MCF 10A (cell line): ENCODE measurements at regions not wholly inside any gene's neighbourhood (a gene's known extent, or its start where the extent isn't known, plus 50 kb on each side); places are given as distances from the start of the nearest gene placed in this dataset.

Experiments used
- BruUV-seq: library from RNA; stranded (reverse); fragments of 400-500 nt; replicated peaks from 2 replicates; lab custom pipeline; 2021; lab: Mats Ljungman, UMichigan
- CTCF ChIA-PET: fragments of 300-600 bp; sonication (Branson Sonifier 250); formaldehyde crosslinking; extraction: SDS; loops from one replicate; lab custom pipeline; 2021; ENCODE audit warnings: antibody characterized with exemption, inconsistent platforms; lab: Yijun Ruan, JAX
- POLR2A ChIA-PET: fragments of 300-600, 350-650 bp; sonication (Branson Sonifier 250); formaldehyde crosslinking; extraction: SDS; loops from one replicate; lab custom pipeline; 2020; ENCODE audit warnings: antibody characterized with exemption, inconsistent platforms; lab: Yijun Ruan, JAX
- DNase-seq: peaks from one replicate; pipeline ENCODE4 v3.0.0-alpha.2; 2018; ENCODE audit not compliant: unreplicated experiment
- H3K27ac Mint-ChIP-seq: one replicate; pipeline ENCODE4 v1.8.0; 2022; ENCODE audit warnings: mild to moderate bottlenecking, low read depth, mixed read lengths; ENCODE audit not compliant: unreplicated experiment
- H3K27me3 Mint-ChIP-seq: one replicate; pipeline ENCODE4 v1.8.0; 2022; ENCODE audit warnings: mixed read lengths; ENCODE audit not compliant: insufficient read depth, unreplicated experiment
- H3K36me3 Mint-ChIP-seq: one replicate; pipeline ENCODE4 v1.8.0; 2022; ENCODE audit warnings: mild to moderate bottlenecking, moderate library complexity, mixed read lengths; ENCODE audit not compliant: insufficient read depth, unreplicated experiment
- H3K4me1 Mint-ChIP-seq: one replicate; pipeline ENCODE4 v1.8.0; 2022; ENCODE audit warnings: mixed read lengths; ENCODE audit not compliant: insufficient read depth, unreplicated experiment
- H3K4me3 Mint-ChIP-seq: one replicate; pipeline ENCODE4 v1.8.0; 2022; ENCODE audit warnings: mild to moderate bottlenecking, moderate library complexity, mixed read lengths; ENCODE audit not compliant: unreplicated experiment
- H3K9me3 Mint-ChIP-seq: one replicate; pipeline ENCODE4 v1.8.0; 2022; ENCODE audit warnings: mixed read lengths; ENCODE audit not compliant: unreplicated experiment
- intact Hi-C: fragments of 100-400 bp; cut with micrococcal nuclease; formaldehyde crosslinking; loops from 2 replicates; pipeline ENCODE4 v1.14.1; 2022
- TF ChIP-seq, protein P1 (sequence below): fragments of 200-600 bp; IDR thresholded peaks from one replicate; pipeline ENCODE4 v1.8.0; 2022; ENCODE audit warnings: antibody characterized with exemption, mild to moderate bottlenecking; ENCODE audit not compliant: unreplicated experiment

- TF ChIP-seq, protein P1, sequence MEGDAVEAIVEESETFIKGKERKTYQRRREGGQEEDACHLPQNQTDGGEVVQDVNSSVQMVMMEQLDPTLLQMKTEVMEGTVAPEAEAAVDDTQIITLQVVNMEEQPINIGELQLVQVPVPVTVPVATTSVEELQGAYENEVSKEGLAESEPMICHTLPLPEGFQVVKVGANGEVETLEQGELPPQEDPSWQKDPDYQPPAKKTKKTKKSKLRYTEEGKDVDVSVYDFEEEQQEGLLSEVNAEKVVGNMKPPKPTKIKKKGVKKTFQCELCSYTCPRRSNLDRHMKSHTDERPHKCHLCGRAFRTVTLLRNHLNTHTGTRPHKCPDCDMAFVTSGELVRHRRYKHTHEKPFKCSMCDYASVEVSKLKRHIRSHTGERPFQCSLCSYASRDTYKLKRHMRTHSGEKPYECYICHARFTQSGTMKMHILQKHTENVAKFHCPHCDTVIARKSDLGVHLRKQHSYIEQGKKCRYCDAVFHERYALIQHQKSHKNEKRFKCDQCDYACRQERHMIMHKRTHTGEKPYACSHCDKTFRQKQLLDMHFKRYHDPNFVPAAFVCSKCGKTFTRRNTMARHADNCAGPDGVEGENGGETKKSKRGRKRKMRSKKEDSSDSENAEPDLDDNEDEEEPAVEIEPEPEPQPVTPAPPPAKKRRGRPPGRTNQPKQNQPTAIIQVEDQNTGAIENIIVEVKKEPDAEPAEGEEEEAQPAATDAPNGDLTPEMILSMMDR, result no peak
- no TSS peak for BruUV-seq
- Mint-ChIP-seq H3K4me3 (no peak overlapping the region), H3K4me1 (no peaks in the 10 kb centered on the region), H3K27ac (no peak overlapping the region), H3K27me3 (no peaks in the 10 kb centered on the region), H3K9me3 (no peaks in the 10 kb centered on the region), H3K36me3 (peaks cover 6% of the 10 kb centered on the region)
- ChIA-PET POLR2A (no interaction called here), CTCF (no interaction called here)
- intact Hi-C loops, result no loop called here
- DNase-seq, result no peak
These were observed 629.6 kb downstream of the FSCB start for GRCh38 chr14:43877351-43877960.

- Mint-ChIP-seq H3K36me3 (peaks cover 6% of the 10 kb centered on the region), H3K9me3 (no peaks in the 10 kb centered on the region), H3K27ac (no peak overlapping the region), H3K4me1 (no peaks in the 10 kb centered on the region), H3K27me3 (no peaks in the 10 kb centered on the region), H3K4me3 (no peak overlapping the region)
- POLR2A ChIA-PET, result no interaction called here
- CTCF ChIA-PET, result no interaction called here
- DNase-seq, result no peak
- TF ChIP-seq, protein P1, result no peak
- no TSS peak for BruUV-seq
- intact Hi-C loops, result no loop called here
These were observed 634.1 kb downstream of the FSCB start for GRCh38 chr14:43872752-43873655.

DNA sequence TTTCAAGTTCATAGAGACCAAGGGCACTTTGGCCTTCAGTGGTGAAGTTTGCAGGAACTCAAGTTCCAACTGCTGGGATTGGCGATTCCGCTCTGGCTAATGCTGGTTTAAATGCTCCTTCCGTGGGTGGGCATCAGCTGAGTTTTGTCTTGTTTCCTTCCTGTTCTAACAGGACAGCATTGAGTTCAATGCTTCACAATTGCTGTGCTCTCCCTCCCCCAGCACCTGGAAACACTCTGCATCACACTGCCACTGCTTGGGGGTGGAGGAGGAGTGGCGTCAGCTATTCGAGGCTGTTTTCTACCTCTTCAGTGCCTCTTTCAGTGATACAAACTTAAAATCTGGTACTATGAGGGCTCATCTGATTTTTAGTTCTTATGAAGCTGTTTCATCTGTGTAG, 634.9 kb downstream of the FSCB start:
- no peaks in the 10 kb centered on the region for H3K4me1 Mint-ChIP-seq
- POLR2A ChIA-PET, result no interaction called here
- intact Hi-C loops, result no loop called here
- no peak overlapping the region for H3K27ac Mint-ChIP-seq
- H3K4me3 Mint-ChIP-seq, result no peak overlapping the region
- DNase-seq, result no peak
- no peaks in the 10 kb centered on the region for H3K9me3 Mint-ChIP-seq
- no TSS peak for BruUV-seq
- TF ChIP-seq, protein P1, result no peak
- H3K36me3 Mint-ChIP-seq, result peaks cover 6% of the 10 kb centered on the region
- CTCF ChIA-PET, result interaction anchor here (1.6 kb wide), 1 partner anchor 12 kb away, joined by 4 read pairs; no protein-coding TSS in a partner anchor
- H3K27me3 Mint-ChIP-seq, result no peaks in the 10 kb centered on the region

DNA sequence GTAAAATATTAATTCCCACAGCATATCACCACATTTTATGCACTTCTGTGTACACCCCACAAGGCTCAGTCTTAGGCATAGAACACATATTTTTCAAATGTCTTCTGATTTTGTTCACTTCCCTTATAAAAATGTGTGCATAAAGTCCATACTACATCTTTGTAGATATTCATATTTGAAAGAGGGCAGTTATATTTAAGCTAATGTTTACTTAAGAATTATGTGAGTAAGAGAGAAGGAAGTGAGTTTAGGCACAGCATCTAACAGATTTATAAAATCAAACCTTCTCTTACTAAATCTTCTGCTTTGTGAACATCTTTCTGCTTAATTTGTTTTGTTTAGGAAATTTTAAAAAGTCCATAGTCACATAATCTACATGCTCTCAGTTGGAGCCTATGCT, 648.1 kb downstream of the FSCB start:
- intact Hi-C loops, result no loop called here
- Mint-ChIP-seq H3K27ac (no peak overlapping the region), H3K4me1 (no peaks in the 10 kb centered on the region), H3K27me3 (no peaks in the 10 kb centered on the region), H3K9me3 (peaks cover 13% of the 10 kb centered on the region), H3K4me3 (no peak overlapping the region), H3K36me3 (no peaks in the 10 kb centered on the region)
- ChIA-PET POLR2A (no interaction called here), CTCF (no interaction called here)
- DNase-seq, result no peak
- TF ChIP-seq, protein P1, result no peak
- no TSS peak for BruUV-seq
